ENCODE measurements at regions not wholly inside any gene's neighbourhood (a gene's known extent, or its start where the extent isn't known, plus 50 kb on each side); places are given as distances from the start of the nearest gene placed in this dataset.
"Not testable (repeated sequence)": the region's sequence is repeated elsewhere in the genome, so short reads cannot be mapped to it uniquely, and the experiment has no call there.

DNA sequence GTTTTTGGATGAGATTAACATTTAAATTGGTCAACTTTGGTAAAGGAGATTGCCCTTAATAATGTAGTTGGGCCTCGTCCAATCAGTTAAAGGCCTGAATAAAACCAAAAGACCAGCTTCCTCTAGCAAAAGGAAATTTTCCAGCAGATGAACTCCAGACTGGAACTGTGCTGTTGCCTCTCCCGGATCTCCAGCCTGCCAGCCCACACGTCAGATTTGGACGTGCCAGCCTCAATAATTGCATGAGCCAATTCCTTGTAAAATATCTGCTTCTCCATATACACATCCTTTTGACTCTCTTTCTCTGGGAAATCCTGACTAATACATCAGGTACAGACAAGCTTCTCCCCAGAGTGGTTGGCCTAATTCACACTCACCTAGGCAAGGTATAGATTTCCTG lies 175.8 kb upstream of the ADCY2 start:
- no peak for DNase-seq (ENCODE audit: low read depth)

GRCh38 chr5:7221041-7221440 lies 174.9 kb upstream of the ADCY2 start:
- no peak for DNase-seq (ENCODE audit: low read depth)

GRCh38 chr5:7225826-7226225 lies 170.1 kb upstream of the ADCY2 start:
- DNase-seq (ENCODE audit: low read depth): no peak

- DNase-seq (ENCODE audit: low read depth): no peak
Measured at GRCh38 chr5:7242118-7242710, 153.7 kb upstream of the ADCY2 start.

DNA sequence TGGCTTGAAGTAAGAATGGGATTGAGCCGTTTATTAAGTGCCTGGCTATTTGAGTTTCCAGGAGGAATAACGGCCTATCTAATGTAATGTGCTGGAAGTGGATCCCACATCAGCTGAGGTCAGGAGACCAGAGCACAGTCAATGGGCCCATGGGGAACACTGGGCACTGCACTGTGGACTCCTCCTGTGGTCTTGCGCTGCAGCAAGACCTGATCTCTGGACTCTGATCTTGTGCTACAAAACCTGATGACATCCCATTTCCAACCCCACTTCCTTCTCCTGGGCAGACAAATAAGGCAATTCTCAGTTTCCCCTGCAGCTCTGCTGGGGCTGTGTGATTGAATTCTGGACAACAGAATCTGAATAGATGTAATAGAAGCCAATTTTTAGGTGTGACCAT lies 151.7 kb upstream of the ADCY2 start:
- no peak for DNase-seq (ENCODE audit: low read depth)

GRCh38 chr5:7245121-7245651 lies 150.8 kb upstream of the ADCY2 start:
- DNase-seq (ENCODE audit: low read depth): no peak

DNA sequence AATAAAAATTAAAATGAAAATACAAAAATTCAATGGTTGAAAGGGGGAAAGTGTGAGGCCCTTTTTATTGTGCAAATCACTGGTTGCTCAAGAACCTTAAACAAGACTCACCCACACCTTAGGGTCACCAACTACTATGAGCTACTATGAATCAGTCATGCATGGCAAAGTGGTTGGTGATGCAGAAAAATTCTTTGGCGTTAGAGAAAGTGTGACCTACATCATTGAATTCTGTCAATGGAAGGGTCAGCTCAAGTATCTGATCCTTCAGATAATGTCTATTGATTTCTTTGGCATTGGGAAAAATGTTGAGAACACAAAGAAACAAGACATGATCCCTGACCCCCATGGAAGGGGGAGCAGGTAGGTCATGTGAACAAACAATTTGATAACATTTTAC lies 149.7 kb upstream of the ADCY2 start:
- DNase-seq (ENCODE audit: low read depth): no peak

GRCh38 chr5:7250004-7250403 lies 145.9 kb upstream of the ADCY2 start:
- DNase-seq (ENCODE audit: low read depth): no peak

DNA sequence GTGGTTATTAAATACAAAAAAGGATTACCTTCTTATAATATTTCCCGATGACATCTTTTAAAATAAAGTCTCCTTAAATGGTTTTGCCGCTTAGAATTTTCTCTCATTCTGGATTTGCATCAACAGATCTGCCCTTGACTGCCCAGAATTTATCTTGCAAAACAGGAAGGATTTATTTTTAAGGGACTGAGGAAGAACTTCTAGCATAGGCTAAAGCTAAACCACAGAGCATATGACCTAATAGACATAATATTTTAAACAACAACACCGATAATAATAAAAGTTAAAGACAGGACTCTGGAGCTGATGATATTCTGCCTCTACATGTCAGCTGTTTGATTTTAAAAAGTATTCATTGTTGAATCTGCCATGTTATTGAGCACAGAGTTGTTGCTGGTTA lies 145.3 kb upstream of the ADCY2 start:
- DNase-seq (ENCODE audit: low read depth): no peak

DNA sequence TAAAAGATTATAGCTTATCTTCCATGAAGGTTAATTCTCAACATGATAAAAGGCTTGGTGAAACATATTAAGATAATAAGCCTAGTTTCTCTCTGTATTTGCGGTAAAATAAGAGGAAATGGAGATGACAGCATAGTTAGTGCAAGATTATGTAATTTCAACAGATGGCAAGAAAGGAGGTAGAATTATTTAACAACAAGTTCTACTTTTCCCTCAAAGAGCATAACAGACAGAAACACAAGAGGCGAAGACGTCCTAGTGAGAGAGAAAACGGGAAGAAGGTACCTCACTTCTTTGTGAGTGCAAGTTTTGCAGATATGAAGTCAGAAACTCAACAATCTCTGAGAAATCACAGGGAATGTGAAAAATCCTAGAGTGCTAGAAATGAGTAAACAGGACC lies 144.8 kb upstream of the ADCY2 start:
- DNase-seq (ENCODE audit: low read depth): no peak

- DNase-seq (ENCODE audit: low read depth): no peak
Measured at GRCh38 chr5:7261049-7261448, 134.9 kb upstream of the ADCY2 start.

GRCh38 chr5:7261900-7262299 lies 134.0 kb upstream of the ADCY2 start:
- no peak for DNase-seq (ENCODE audit: low read depth)

GRCh38 chr5:7263398-7264015 lies 132.4 kb upstream of the ADCY2 start:
- DNase-seq (ENCODE audit: low read depth): not testable (repeated sequence)

- DNase-seq (ENCODE audit: low read depth): not testable (repeated sequence)
Measured at GRCh38 chr5:7265776-7266175, 130.2 kb upstream of the ADCY2 start.

DNA sequence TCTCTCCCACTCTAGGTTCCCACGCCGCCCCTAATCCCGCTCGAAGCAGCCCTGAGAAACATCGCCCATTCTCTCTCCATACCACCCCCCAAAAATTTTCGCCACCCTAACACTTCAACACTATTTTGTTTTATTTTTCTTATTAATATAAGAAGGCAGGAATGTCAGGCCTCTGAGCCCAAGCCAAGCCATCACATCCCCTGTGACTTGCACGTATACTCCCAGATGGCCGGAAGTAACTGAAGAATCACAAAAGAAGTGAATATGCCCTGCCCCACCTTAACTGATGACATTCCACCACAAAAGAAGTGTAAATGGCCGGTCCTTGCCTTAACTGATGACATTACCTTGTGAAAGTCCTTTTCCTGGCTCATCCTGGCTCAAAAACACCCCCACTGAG lies 127.2 kb upstream of the ADCY2 start:
- DNase-seq (ENCODE audit: low read depth): not testable (repeated sequence)

DNA sequence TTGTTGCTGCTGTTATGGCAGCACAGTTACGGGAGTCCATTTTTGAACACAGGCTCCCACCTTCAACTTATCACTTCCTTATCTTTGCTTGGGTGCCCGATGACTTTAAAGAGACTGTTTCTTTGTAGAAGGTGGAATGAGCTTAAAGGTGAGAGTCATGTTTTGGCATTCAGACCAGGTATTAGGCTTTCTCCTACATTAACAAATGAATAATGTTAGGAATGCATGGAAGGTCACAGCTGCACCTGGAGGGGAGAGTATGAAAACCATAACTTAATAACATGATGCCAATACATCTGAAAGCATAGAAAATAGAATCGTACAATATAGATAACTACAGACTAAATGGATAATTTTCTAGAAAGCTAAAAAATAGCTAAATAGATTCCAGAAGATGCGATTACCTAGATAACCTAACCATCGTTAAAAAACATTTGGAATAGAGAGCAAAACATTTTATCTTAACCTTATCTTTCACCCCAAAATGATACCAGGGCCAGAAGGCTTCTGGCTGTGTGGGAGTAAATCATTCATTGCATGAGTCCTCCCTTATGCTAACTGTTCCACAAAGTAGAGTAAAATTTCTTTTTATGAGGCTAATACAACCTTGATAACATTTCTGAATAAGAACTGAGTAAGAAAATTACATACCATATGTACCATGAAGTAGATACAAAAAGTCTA lies 126.2 kb upstream of the ADCY2 start:
- DNase-seq (ENCODE audit: low read depth): no peak

GRCh38 chr5:7271435-7272084 lies 124.4 kb upstream of the ADCY2 start:
- no peak for DNase-seq (ENCODE audit: low read depth)

- no peak for DNase-seq (ENCODE audit: low read depth)
Measured at GRCh38 chr5:7272408-7272965, 123.5 kb upstream of the ADCY2 start.

DNA sequence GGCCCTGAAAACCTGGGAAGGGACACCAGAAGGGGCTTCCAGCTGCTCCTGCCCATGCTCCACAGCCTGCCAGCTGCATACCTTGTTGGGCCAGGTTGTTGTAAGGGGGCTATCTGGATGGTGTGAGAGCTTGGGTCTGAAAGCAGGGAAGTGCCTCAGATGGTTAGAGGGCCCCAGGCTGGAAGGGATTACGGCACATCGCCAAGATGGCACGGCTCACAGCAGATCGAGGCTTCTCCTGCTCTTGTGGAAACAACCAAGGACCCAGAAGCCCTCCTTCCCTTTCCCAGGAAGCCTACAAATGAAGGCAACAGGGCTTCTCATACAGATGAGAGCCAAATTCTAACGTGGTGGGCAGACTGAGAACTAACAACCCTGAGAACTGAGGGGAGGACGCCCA lies 121.7 kb upstream of the ADCY2 start:
- DNase-seq (ENCODE audit: low read depth): no peak

- DNase-seq (ENCODE audit: low read depth): not testable (repeated sequence)
Measured at GRCh38 chr5:7289634-7290033, 106.3 kb upstream of the ADCY2 start.

DNA sequence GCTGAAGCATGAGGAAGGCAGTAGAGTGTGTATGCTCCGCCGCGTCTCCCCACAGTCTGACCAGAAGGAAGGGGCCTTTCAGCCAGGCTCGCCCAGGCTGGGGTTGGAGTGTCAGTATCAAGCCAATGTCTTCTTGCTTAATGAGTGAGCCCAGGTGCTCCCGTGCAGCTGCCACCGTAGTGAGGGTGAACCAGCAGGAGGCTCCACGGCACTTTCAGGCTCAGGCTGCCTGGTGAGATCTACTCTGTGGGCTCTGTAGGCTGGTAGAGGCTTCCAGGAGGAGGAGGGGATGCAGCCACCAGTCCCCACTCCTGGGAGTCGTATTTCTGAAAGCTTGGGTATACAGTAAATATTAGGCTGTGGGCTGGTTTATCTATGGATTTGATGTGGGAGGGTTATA lies 98.1 kb upstream of the ADCY2 start:
- DNase-seq (ENCODE audit: low read depth): not testable (repeated sequence)

DNA sequence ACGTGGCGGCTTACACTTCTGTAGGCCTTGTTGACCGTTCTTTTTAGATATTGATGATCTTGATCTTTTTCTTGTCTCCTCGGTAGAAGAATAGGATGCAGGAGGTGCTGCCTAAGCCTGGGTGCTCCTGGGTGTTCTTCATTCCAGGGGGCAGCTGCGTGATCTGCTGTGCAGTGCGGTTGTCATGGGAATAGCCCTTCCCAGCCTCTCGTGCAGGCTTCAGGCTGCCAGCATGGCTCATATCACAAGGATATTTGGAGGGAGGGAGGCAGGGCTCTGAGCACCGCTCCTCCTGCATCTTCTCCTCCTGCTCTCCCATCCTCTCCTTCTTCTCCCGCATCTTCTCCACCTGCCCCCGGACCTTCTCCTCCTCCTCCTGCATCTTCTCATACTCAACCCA lies 96.2 kb upstream of the ADCY2 start:
- DNase-seq (ENCODE audit: low read depth): not testable (repeated sequence)

Data from HS-5 (cell line).